ENCODE measurements at regions not wholly inside any gene's neighbourhood (a gene's known extent, or its start where the extent isn't known, plus 50 kb on each side); places are given as distances from the start of the nearest gene placed in this dataset.

DNA sequence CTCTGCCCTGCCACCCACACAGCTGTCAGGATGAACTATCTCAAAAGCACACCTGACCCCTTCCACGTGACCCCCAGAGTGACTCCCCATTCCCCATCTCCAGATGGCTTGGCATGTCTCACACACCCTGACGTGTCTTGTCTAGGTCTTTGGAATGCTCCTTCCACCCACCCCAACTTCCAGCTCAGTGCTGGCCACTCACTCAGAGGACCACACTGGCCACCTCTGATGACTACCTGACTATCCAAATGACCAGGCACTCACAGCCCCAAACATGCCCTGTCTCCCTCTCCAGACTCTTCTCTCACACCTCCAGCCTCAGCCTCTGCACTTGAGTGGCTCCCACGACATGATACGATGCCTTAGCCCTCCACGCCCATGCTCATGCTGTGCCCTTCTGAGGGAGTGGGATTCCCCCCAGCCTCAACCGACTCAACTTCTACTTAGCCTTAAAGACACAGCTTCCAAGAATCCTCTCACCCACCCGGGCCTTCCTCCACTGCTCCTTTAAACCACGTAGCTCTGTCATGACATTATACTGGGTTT is 259.4 kb downstream of the BUD13 start:
- POLR2A ChIA-PET: no interaction called here
- Mint-ChIP-seq H3K4me1 (no peaks in the 10 kb centered on the region), H3K9me3 (no peaks in the 10 kb centered on the region), H3K27ac (no peak overlapping the region), H3K4me3 (no peak overlapping the region), H3K36me3 (ENCODE audit: low read depth) (no peaks in the 10 kb centered on the region), H3K27me3 (no peaks in the 10 kb centered on the region)
- no peak for DNase-seq
- CTCF ChIA-PET: no interaction called here

DNA sequence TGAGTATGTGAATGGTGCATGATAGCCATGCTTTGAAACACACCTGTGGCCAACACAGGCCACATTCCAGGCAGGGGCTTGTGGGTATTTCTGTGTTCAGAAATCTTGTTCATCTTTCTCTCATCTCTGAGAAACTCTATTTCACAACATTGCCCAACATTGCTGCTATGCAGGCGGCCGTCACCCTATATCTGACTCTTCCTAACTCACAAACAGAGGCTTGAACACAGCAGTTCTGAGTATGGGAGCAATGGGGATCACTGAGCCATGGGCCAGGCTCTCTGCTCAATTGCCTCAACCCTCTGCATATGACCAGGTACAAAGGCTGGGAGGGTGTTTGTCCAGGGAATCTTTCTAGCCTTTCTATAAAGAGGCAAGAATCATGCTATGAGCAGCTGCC is 259.9 kb downstream of the BUD13 start:
- H3K9me3 Mint-ChIP-seq: no peaks in the 10 kb centered on the region
- no peaks in the 10 kb centered on the region for H3K36me3 Mint-ChIP-seq (ENCODE audit: low read depth)
- no peak for DNase-seq
- H3K4me3 Mint-ChIP-seq: no peak overlapping the region
- no peak overlapping the region for H3K27ac Mint-ChIP-seq
- ChIA-PET POLR2A (no interaction called here), CTCF (interaction anchor here (1.3 kb wide), 1 partner anchor 14 kb away, joined by 3 read pairs; no protein-coding TSS in a partner anchor)
- no peaks in the 10 kb centered on the region for H3K4me1 Mint-ChIP-seq
- H3K27me3 Mint-ChIP-seq: no peaks in the 10 kb centered on the region

DNA sequence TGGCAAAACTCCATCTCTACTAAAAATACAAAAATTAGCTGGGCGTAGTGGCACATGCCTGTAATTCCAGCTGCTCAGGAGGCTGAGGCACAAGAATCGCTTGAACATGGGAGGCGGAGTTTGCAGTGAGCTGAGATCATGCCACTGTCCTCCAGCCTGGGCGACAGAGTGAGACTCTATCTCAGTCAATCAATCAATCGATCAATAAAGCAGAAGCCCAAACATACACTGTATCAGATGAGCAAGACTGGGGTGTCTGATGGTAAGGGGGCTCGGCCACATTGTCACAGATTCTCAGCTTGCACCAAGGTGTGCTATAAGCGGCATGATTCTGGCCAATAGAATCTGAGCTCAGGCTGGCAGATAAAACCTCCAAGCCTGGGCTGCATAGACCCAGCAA is 261.1 kb downstream of the BUD13 start:
- DNase-seq: peak; percentile 1
- no peak overlapping the region for H3K27ac Mint-ChIP-seq
- H3K27me3 Mint-ChIP-seq: no peaks in the 10 kb centered on the region
- no peaks in the 10 kb centered on the region for H3K36me3 Mint-ChIP-seq (ENCODE audit: low read depth)
- no peaks in the 10 kb centered on the region for H3K9me3 Mint-ChIP-seq
- no peak overlapping the region for H3K4me3 Mint-ChIP-seq
- ChIA-PET CTCF (interaction anchor here (1.3 kb wide), 1 partner anchor 13 kb away, joined by 3 read pairs; no protein-coding TSS in a partner anchor), POLR2A (no interaction called here)
- H3K4me1 Mint-ChIP-seq: no peaks in the 10 kb centered on the region

DNA sequence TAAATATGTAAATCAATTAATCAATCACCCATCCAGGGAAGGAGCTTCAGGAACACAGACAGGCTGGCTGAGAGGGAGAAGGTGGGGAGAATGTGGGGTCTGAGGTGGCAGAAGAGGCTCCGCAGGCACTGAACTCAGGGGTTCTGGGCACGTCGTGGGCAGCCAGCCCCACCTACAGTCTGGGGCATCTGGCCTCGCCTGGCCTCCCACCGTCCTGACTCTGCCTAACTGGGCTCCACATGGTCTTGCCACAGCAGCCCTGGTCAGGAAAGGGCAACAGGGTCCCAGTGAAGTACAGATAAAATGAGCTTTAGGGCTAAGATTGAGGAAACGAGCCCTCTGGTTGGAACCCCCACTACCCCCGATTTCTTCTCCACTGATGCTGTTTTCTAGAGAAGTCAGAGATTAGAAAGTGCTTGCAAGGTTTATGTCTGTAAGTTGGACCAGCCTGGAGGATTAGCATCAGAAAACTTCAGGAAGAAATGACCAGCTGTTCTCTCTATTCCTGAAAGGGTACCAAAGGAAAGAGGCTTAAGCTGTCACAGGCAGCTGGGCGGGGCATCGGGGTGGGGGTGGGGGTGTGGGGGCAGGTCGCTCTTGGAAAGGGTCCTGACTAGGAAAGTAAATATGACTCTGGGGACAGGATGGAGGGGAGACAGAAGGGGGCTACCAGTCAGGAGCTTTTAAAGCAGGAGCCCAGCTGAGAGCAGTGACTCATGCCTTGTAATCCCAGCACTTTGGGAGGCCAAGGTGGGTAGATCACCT is 261.7 kb downstream of the BUD13 start:
- no peak overlapping the region for H3K4me3 Mint-ChIP-seq
- DNase-seq: no peak
- no peaks in the 10 kb centered on the region for H3K9me3 Mint-ChIP-seq
- H3K27me3 Mint-ChIP-seq: peaks cover 3% of the 10 kb centered on the region
- CTCF ChIA-PET: interaction anchor here (1.3 kb wide), 1 partner anchor 12 kb away, joined by 3 read pairs; no protein-coding TSS in a partner anchor
- H3K4me1 Mint-ChIP-seq: no peaks in the 10 kb centered on the region
- no peaks in the 10 kb centered on the region for H3K36me3 Mint-ChIP-seq (ENCODE audit: low read depth)
- POLR2A ChIA-PET: interaction anchor here (0.6 kb wide), 1 partner anchor 180 kb away, joined by 5 read pairs; no protein-coding TSS in a partner anchor
- H3K27ac Mint-ChIP-seq: no peak overlapping the region

DNA sequence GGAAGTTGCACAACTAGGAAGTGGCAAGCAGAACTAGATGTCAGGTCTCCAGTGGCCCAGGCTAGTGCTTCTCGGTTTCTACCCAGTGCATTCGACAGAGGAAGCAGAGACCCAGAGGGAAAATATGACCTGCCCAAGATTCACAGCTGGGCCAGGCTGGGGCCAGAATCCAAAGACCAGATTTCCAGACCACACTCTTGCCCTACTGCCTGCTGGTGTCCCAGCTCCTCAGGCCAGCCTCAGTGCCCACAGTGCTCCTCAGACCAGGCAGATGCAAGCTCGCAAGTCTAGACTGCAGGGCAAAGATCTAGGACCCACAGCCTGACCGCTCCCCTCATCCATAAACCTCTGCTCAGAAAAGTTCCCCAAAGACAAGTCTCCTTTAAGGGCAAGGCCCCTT is 262.6 kb downstream of the BUD13 start:
- DNase-seq: peak; percentile 2
- ChIA-PET CTCF (no interaction called here), POLR2A (no interaction called here)
- Mint-ChIP-seq H3K27me3 (peaks cover 5% of the 10 kb centered on the region), H3K36me3 (ENCODE audit: low read depth) (no peaks in the 10 kb centered on the region), H3K4me1 (no peaks in the 10 kb centered on the region), H3K9me3 (no peaks in the 10 kb centered on the region), H3K4me3 (no peak overlapping the region), H3K27ac (no peak overlapping the region)

DNA sequence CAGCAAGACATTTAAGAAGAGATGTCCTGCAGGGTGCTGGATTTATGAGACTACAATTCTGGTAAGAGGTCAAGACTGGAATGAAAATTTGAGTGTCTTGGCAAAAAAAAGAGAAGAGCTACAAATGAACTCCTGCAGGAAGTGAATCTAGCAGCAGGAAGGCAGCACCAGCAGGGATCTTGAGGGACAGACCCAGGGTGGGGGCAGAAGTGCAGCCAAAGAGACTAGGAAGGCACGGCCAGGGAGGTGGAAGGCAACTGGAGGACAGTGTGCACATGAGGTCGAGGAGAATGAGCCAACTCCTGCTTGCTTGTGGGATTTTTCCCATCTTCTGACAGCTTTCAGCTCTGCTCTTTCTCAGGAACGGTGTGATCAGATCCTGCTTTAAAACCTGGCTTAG is 263.2 kb downstream of the BUD13 start:
- Mint-ChIP-seq H3K4me3 (no peak overlapping the region), H3K9me3 (no peaks in the 10 kb centered on the region), H3K4me1 (no peaks in the 10 kb centered on the region), H3K36me3 (ENCODE audit: low read depth) (no peaks in the 10 kb centered on the region), H3K27me3 (peaks cover 5% of the 10 kb centered on the region), H3K27ac (no peak overlapping the region)
- ChIA-PET CTCF (no interaction called here), POLR2A (no interaction called here)
- DNase-seq: no peak

DNA sequence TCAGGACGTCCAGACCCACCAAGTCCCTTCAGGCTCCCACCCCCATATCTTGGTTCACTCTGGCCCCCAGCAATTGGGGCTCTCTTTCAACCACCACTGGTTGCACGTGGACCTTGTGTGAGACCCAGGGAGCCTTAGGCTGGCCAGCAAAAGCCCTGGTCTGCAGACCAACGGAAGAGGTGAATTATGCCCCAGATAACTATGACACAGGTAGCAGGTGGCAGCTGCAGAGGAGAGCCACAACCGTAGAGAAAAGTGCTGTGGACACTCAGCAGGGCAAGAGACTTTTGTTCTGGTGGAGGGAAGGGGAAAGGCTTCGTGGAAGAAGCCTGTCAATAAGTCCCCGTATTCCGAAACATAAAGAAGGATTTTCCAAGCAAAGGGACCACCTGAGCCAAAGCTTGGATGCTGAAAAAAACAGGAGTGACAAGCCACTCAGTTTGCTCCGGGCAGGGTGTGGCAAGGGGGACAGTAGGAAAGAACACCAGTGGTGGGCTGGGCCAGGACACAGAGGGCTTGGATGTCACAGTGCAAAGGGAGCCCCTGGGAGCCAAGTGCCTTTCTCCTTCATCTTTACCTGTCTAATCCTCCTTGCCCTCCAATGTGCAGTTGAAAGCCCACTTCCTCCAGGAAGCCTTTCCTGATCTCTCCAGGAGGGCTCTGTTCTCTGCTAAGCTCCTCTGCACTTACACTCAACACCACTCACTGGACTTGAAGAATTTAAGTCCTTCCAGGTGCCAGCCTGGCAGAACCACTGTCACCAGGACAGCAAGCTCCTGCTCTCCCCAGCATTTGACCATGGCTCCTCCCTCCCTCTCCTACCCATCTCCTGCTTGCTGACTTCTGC is 264.7 kb downstream of the BUD13 start:
- Mint-ChIP-seq H3K36me3 (ENCODE audit: low read depth) (no peaks in the 10 kb centered on the region), H3K9me3 (no peaks in the 10 kb centered on the region), H3K27me3 (peaks cover 6% of the 10 kb centered on the region), H3K27ac (no peak overlapping the region), H3K4me3 (no peak overlapping the region), H3K4me1 (no peaks in the 10 kb centered on the region)
- DNase-seq: peak; percentile 3
- POLR2A ChIA-PET: no interaction called here
- CTCF ChIA-PET: interaction anchor here (1.1 kb wide), 1 partner anchor 9 kb away, joined by 4 read pairs; no protein-coding TSS in a partner anchor

DNA sequence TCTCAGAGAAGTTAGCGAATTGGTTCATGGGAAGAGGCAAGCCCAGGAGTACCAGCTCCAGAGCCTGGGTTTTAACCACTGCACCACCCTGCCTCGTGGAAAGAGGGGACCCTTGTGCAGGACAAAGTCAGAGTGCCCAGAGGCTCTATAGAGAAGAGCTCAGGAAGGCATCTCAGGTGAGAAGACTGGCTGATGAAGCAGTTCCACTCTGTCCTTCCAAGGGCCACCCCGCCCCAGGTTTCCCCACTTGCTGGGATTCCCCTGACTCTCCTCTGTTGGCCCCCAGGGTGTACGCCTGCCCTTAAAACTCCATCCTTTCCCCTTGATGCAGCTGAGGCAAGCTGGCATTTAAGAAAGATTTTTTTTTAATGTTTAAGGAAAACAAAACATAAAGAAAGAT is 265.8 kb downstream of the BUD13 start:
- Mint-ChIP-seq H3K27ac (no peak overlapping the region), H3K4me1 (no peaks in the 10 kb centered on the region), H3K36me3 (ENCODE audit: low read depth) (no peaks in the 10 kb centered on the region), H3K27me3 (peaks cover 13% of the 10 kb centered on the region), H3K9me3 (no peaks in the 10 kb centered on the region), H3K4me3 (no peak overlapping the region)
- ChIA-PET POLR2A (no interaction called here), CTCF (no interaction called here)
- DNase-seq: peak; percentile 2

DNA sequence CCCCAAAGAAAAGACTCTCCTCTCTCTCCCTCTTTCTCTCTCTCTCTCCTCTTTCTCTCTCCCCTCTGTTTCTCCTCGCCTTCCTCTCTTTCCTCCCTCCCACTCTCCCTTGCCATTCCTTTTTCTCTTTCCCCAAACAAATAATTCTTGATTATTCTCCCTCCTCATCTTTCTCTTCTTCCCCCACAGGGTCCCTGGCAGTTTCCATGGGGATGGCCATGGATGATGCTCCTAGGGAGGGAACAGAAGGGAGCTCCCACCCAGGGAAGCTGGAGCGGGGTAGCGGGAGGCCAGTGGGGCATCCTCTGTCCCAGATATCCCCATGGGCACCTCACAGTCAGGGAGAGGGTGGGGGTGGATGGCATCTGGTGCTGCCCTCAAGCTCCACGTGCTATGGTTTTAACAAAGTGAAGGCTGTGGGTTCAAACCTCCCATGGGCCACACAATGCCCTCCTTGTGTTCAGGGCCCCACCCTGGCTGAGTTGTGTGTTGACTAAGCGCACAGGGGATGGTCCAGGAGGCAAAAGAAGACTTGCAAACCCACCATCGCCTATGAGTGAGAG is 266.4 kb downstream of the BUD13 start:
- Mint-ChIP-seq H3K36me3 (ENCODE audit: low read depth) (no peaks in the 10 kb centered on the region), H3K9me3 (no peaks in the 10 kb centered on the region), H3K4me3 (no peak overlapping the region), H3K4me1 (no peaks in the 10 kb centered on the region), H3K27me3 (peaks cover 19% of the 10 kb centered on the region), H3K27ac (no peak overlapping the region)
- CTCF ChIA-PET: no interaction called here
- no peak for DNase-seq
- POLR2A ChIA-PET: no interaction called here

DNA sequence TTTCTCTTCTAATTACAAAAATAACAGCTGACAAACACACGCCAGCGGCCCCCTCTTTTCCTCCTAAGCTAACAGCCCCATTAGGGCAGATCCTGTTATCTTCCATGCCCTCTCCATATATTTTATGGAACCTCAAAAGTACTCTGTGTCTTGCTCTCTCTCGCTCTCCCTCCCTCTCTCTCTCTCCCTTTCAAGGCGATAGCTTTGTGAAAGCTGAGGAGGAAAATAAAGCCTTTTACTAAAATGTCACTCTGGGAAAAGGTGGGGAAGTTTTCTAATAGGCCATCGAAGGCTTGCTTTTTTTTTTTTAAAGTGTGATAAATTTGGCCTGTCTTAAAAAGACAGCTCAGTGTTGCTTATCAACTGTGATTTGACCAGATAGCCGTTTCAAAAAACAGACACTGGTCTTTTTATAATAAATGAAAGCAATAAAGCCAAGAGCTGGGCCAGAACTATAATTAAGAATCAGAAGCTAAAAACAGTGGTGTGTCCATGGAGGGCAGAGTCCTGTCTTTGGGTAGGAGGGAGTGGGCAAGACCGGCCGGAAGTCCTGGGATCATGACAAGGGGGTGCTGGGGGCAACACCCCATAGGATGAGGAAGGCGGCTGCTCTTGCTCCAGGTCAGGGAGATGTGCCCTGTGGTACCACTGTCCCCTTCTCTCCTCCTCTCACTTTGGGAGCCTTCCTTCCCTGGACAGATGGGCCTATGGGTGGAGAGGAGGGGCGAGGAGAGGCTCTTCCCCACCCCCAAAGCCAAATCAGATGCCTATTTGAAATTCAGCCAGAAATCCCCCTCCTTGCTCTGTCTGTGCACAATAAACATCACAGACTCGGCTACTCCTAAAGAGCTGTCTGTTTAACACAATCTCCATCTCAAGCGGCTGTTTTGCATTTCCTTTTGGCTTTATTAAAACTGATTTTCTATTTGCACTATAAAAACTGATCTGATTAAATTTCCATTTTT is 267.2 kb downstream of the BUD13 start:
- Mint-ChIP-seq H3K27me3 (peaks cover 25% of the 10 kb centered on the region), H3K27ac (no peak overlapping the region), H3K9me3 (no peaks in the 10 kb centered on the region), H3K4me3 (no peak overlapping the region), H3K36me3 (ENCODE audit: low read depth) (no peaks in the 10 kb centered on the region), H3K4me1 (no peaks in the 10 kb centered on the region)
- POLR2A ChIA-PET: no interaction called here
- DNase-seq: no peak
- CTCF ChIA-PET: interaction anchor here (0.8 kb wide), 1 partner anchor 13 kb away, joined by 5 read pairs; no protein-coding TSS in a partner anchor

DNA sequence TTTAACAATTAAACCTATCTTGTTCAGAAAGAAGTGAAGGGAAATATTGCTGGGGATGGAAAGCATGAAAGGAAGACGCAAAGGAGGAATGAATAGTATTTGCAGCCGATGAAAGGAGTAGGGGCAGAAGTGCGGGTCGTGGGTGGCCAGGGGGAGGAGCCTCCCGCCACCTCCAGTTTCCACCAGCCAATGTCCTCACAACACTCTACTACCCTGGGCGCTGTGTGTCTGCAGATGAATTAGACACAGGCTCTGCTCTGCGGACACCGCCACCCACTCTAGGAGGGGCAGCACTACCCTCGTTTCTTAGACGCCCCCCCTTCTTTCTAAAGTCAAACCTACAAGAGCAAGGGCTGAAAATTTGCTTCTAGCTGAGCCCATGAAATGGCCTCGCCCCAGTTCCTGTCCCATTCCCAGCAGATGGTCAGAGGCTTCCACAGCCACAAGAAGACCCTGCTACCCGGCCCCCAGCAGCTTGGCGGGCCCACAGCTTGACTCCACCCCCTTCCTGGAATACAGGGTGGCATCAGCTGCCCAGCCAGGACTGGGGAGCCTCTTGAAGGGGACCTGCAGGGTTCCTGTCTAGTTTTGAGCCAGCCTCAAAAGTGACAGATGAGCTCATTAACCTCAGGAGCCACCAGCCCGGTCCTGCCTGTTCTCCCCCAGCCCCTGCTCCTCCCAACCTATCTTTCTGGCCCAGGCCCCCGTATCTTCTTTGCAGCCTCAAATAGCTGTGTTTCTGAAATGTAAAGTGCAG is 268.1 kb downstream of the BUD13 start:
- Mint-ChIP-seq H3K4me3 (no peak overlapping the region), H3K9me3 (no peaks in the 10 kb centered on the region), H3K36me3 (ENCODE audit: low read depth) (no peaks in the 10 kb centered on the region), H3K27ac (no peak overlapping the region), H3K27me3 (peaks cover 31% of the 10 kb centered on the region), H3K4me1 (no peaks in the 10 kb centered on the region)
- POLR2A ChIA-PET: no interaction called here
- no peak for DNase-seq
- CTCF ChIA-PET: interaction anchor here (0.8 kb wide), 1 partner anchor 12 kb away, joined by 5 read pairs; no protein-coding TSS in a partner anchor

Measured in activated CD4-positive, alpha-beta T cell treated with anti-CD3 and anti-CD28 coated beads, Interleukin-2, amount 10 ng/mL, durations not matched to agents 7 days and 5 days (primary cell).